HepG2 (cell line): ENCODE measurements at regions not wholly inside any gene's neighbourhood (a gene's known extent, or its start where the extent isn't known, plus 50 kb on each side); places are given as distances from the start of the nearest gene placed in this dataset.
A peak's percentile ranks its signal among the peaks of the same experiment; 100 is the strongest.

Experiments
- FOSL2 ChIP-seq: sonication (generic); formaldehyde crosslinking; IDR thresholded peaks from 2 replicates; pipeline ENCODE4 v1.4.0; 2020; ENCODE audit warnings: missing genetic modification reagents
- HHEX ChIP-seq: IDR thresholded peaks from 2 replicates; pipeline ENCODE4 v1.6.1; 2016; ENCODE audit warnings: control low read depth
- KLF16 ChIP-seq, 2 experiments: sonication (generic) in 1 of 2; formaldehyde crosslinking in 1 of 2; IDR thresholded peaks; 2 replicates each; pipeline versions ENCODE4 v1.6.1 to v1.8.0; 2016 to 2023; ENCODE audit warnings: missing genetic modification reagents in 2 of 2, missing compliant biosample characterization in 1 of 2
- MEF2D ChIP-seq: sonication (generic); formaldehyde crosslinking; IDR thresholded peaks from 2 replicates; pipeline ENCODE4 v1.5.1; 2020; ENCODE audit warnings: mild to moderate bottlenecking, missing genetic modification reagents
- MEIS2 ChIP-seq: sonication (generic); formaldehyde crosslinking; IDR thresholded peaks from 2 replicates; pipeline ENCODE4 v1.9.0; 2021; ENCODE audit warnings: mild to moderate bottlenecking, missing genetic modification reagents
- NFYC ChIP-seq: IDR thresholded peaks from 2 replicates; pipeline ENCODE4 v1.6.1; 2016; ENCODE audit warnings: missing genetic modification reagents, missing compliant biosample characterization
- NR2F1 ChIP-seq, 2 experiments: fragments of 450-650 bp in 1 of 2; formaldehyde crosslinking in 1 of 2; IDR thresholded peaks; 2 replicates each; pipeline versions ENCODE4 v1.5.0 to v1.6.1; 2016 to 2020; ENCODE audit warnings: mild to moderate bottlenecking in 1 of 2, missing compliant biosample characterization in 1 of 2, missing genetic modification reagents in 1 of 2, moderate library complexity in 1 of 2
- SALL1 ChIP-seq: sonication (generic); formaldehyde crosslinking; IDR thresholded peaks from 2 replicates; pipeline ENCODE4 v1.8.0; 2022; ENCODE audit warnings: mild to moderate bottlenecking, missing genetic modification reagents
- SNRNP70 ChIP-seq: fragments of 200-400 bp; formaldehyde crosslinking; IDR thresholded peaks from 2 replicates; pipeline ENCODE4 v1.6.1; 2017; ENCODE audit warnings: mild to moderate bottlenecking, low read depth, low read length, moderate library complexity
- TRIM24 ChIP-seq: sonication (generic); formaldehyde crosslinking; IDR thresholded peaks from 2 replicates; pipeline ENCODE4 v1.8.0; 2022; ENCODE audit warnings: mild to moderate bottlenecking, missing genetic modification reagents
- YEATS2 ChIP-seq: sonication (generic); formaldehyde crosslinking; IDR thresholded peaks from 2 replicates; pipeline ENCODE4 v1.4.0; 2020; ENCODE audit warnings: missing genetic modification reagents, borderline replicate concordance
- ZBTB8A ChIP-seq: sonication (generic); formaldehyde crosslinking; IDR thresholded peaks from 2 replicates; pipeline ENCODE4 v1.4.0; 2020; ENCODE audit warnings: mild to moderate bottlenecking, low read depth, missing genetic modification reagents, borderline replicate concordance
- ZNF317 ChIP-seq: sonication (generic); formaldehyde crosslinking; IDR thresholded peaks from 2 replicates; pipeline ENCODE4 v1.5.0; 2020; ENCODE audit warnings: mild to moderate bottlenecking, missing genetic modification reagents
- ZNF350 ChIP-seq: sonication (generic); formaldehyde crosslinking; IDR thresholded peaks from 2 replicates; pipeline ENCODE4 v1.4.0; 2020; ENCODE audit warnings: mild to moderate bottlenecking, low read depth, missing genetic modification reagents, borderline replicate concordance
- ZNF441 ChIP-seq: sonication (generic); formaldehyde crosslinking; IDR thresholded peaks from 2 replicates; pipeline ENCODE4 v1.7.0; 2021; ENCODE audit warnings: missing genetic modification reagents, borderline replicate concordance
- ZNF816 ChIP-seq: sonication (generic); formaldehyde crosslinking; IDR thresholded peaks from 2 replicates; pipeline ENCODE4 v1.8.0; 2022; ENCODE audit warnings: missing genetic modification reagents, mild to moderate bottlenecking, borderline replicate concordance
- TF ChIP-seq, protein P1 (sequence below): sonication (generic); formaldehyde crosslinking; IDR thresholded peaks from 2 replicates; pipeline ENCODE4 v1.8.0; 2022; ENCODE audit warnings: mild to moderate bottlenecking, missing genetic modification reagents
- TF ChIP-seq, protein P2 (sequence below): sonication (generic); formaldehyde crosslinking; IDR thresholded peaks from 2 replicates; pipeline ENCODE4 v1.4.0; 2020; ENCODE audit warnings: missing genetic modification reagents; ENCODE audit errors: not compliant biosample characterization
- TF ChIP-seq, protein P3 (sequence below): sonication (generic); formaldehyde crosslinking; IDR thresholded peaks from 2 replicates; pipeline ENCODE4 v1.4.0; 2020; ENCODE audit warnings: missing genetic modification reagents
- TF ChIP-seq, protein P4 (sequence below): sonication (generic); IDR thresholded peaks from 2 replicates; pipeline ENCODE4 v1.6.1; 2016; ENCODE audit warnings: low read depth, borderline replicate concordance

DNA sequence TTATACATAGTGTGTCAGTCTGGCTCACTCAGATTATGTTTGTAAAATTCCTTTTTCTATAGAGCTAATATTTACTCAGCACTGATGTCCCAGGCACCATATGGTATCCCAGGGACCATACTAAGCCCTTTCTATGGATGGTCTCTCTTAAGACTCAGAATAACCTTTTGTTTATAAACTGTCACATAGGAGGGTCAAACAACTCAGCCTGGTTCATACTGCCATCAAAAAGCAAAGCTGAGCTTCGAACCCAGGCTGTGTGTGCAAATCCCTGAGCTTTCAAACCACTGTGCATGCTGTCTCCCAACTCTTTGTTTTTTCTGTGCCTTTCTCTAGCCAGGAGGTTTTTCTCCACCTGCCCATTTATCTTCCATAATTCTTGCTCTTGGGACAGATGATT lies 135.6 kb upstream of the ARHGAP5 start (continued):
- TF ChIP-seq ZNF350, result no peak
- TF ChIP-seq, protein P1, sequence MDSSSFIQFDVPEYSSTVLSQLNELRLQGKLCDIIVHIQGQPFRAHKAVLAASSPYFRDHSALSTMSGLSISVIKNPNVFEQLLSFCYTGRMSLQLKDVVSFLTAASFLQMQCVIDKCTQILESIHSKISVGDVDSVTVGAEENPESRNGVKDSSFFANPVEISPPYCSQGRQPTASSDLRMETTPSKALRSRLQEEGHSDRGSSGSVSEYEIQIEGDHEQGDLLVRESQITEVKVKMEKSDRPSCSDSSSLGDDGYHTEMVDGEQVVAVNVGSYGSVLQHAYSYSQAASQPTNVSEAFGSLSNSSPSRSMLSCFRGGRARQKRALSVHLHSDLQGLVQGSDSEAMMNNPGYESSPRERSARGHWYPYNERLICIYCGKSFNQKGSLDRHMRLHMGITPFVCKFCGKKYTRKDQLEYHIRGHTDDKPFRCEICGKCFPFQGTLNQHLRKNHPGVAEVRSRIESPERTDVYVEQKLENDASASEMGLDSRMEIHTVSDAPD, result no peak
- TF ChIP-seq ZNF317 (CRISPR knock-in tag), result no peak
- TF ChIP-seq, protein P2, sequence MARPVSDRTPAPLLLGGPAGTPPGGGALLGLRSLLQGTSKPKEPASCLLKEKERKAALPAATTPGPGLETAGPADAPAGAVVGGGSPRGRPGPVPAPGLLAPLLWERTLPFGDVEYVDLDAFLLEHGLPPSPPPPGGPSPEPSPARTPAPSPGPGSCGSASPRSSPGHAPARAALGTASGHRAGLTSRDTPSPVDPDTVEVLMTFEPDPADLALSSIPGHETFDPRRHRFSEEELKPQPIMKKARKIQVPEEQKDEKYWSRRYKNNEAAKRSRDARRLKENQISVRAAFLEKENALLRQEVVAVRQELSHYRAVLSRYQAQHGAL (CRISPR knock-in tag), result no peak
- TF ChIP-seq NFYC (CRISPR knock-in tag), result no peak
- TF ChIP-seq SNRNP70, result no peak
- TF ChIP-seq ZBTB8A (CRISPR knock-in tag), result no peak
- no peak for TF ChIP-seq ZNF816 (CRISPR knock-in tag)
- no peak for TF ChIP-seq ZNF441
- no peak for TF ChIP-seq MEF2D (CRISPR knock-in tag)
- TF ChIP-seq MEIS2 (CRISPR knock-in tag), result 0 out of 2 replicates have a peak, but pooled peaks have one; percentile 29
- TF ChIP-seq, protein P3, sequence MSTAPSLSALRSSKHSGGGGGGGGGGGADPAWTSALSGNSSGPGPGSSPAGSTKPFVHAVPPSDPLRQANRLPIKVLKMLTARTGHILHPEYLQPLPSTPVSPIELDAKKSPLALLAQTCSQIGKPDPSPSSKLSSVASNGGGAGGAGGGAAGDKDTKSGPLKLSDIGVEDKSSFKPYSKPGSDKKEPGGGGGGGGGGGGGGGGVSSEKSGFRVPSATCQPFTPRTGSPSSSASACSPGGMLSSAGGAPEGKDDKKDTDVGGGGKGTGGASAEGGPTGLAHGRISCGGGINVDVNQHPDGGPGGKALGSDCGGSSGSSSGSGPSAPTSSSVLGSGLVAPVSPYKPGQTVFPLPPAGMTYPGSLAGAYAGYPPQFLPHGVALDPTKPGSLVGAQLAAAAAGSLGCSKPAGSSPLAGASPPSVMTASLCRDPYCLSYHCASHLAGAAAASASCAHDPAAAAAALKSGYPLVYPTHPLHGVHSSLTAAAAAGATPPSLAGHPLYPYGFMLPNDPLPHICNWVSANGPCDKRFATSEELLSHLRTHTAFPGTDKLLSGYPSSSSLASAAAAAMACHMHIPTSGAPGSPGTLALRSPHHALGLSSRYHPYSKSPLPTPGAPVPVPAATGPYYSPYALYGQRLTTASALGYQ, result no peak; the same call in 1 of the 2 replicates
- no peak; the same call in 1 of the 2 replicates for TF ChIP-seq SALL1 (CRISPR knock-in tag)
- TF ChIP-seq FOSL2, result peak; percentile 54
- TF ChIP-seq, protein P4, sequence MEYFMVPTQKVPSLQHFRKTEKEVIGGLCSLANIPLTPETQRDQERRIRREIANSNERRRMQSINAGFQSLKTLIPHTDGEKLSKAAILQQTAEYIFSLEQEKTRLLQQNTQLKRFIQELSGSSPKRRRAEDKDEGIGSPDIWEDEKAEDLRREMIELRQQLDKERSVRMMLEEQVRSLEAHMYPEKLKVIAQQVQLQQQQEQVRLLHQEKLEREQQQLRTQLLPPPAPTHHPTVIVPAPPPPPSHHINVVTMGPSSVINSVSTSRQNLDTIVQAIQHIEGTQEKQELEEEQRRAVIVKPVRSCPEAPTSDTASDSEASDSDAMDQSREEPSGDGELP, result peak; percentile 59; the same call in 1 of the 2 replicates
- peak in 1 of 2 experiments; percentile 68; a peak in 1 of 4 replicates for TF ChIP-seq KLF16 (CRISPR knock-in tag; IDR thresholded peaks at IDR 0.05)
- TF ChIP-seq HHEX (CRISPR knock-in tag), result no peak
- 0 out of 2 replicates have a peak, but pooled peaks have one; percentile 18 for TF ChIP-seq YEATS2 (CRISPR knock-in tag)
- no peak for TF ChIP-seq TRIM24
- no peak for TF ChIP-seq NR2F1 (CRISPR knock-in tag; IDR thresholded peaks at IDR 0.05)
